Smooth muscle cell (in vitro differentiated cells): ENCODE measurements at regions not wholly inside any gene's neighbourhood (a gene's known extent, or its start where the extent isn't known, plus 50 kb on each side); places are given as distances from the start of the nearest gene placed in this dataset.
A peak's percentile ranks its signal among the peaks of the same experiment; 100 is the strongest.
"Not testable (repeated sequence)": the region's sequence is repeated elsewhere in the genome, so short reads cannot be mapped to it uniquely, and the experiment has no call there.

ENCODE experiments used
- DNase-seq: peaks from one replicate; lab custom pipeline; 2025; ENCODE audit not compliant: unreplicated experiment; lab: John Stamatoyannopoulos, UW
- H2AFZ ChIP-seq: fragments of 200-600 bp; sonication (generic); 2 replicates; pipeline ENCODE4 v1.6.0; 2016; ENCODE audit warnings: antibody characterized with exemption, low read depth, mild to moderate bottlenecking
- H3F3A ChIP-seq: fragments of 200-600 bp; sonication (generic); 2 replicates; pipeline ENCODE4 v1.6.0; 2017; ENCODE audit warnings: antibody characterized with exemption, low read depth
- H3K27ac ChIP-seq: fragments of 200-600 bp; sonication (generic); 2 replicates; pipeline ENCODE4 v1.5.1; 2016; ENCODE audit warnings: low read depth, mild to moderate bottlenecking
- H3K27me3 ChIP-seq: fragments of 200-600 bp; sonication (generic); 2 replicates; pipeline ENCODE4 v1.6.1; 2016; ENCODE audit warnings: low read depth, mild to moderate bottlenecking
- H3K36me3 ChIP-seq: fragments of 200-600 bp; sonication (generic); 2 replicates; pipeline ENCODE4 v1.5.1; 2016; ENCODE audit warnings: low read depth
- H3K4me1 ChIP-seq: fragments of 200-600 bp; sonication (generic); 2 replicates; pipeline ENCODE4 v1.5.1; 2016; ENCODE audit warnings: low read depth
- H3K4me2 ChIP-seq: fragments of 200-600 bp; sonication (generic); 2 replicates; pipeline ENCODE4 v1.6.0; 2016; ENCODE audit warnings: mild to moderate bottlenecking
- H3K4me3 ChIP-seq: fragments of 200-600 bp; sonication (generic); 2 replicates; pipeline ENCODE4 v1.5.1; 2016; ENCODE audit warnings: mild to moderate bottlenecking
- H3K79me2 ChIP-seq: fragments of 200-600 bp; sonication (generic); 2 replicates; pipeline ENCODE4 v1.6.0; 2016; ENCODE audit warnings: low read depth, mild to moderate bottlenecking
- H3K9ac ChIP-seq: fragments of 200-600 bp; sonication (generic); 2 replicates; pipeline ENCODE4 v1.6.0; 2016; ENCODE audit warnings: low read depth
- H3K9me3 ChIP-seq: fragments of 200-600 bp; sonication (generic); replicated peaks from 2 replicates; pipeline ENCODE4 v1.5.1; 2016; ENCODE audit warnings: low read depth
- H4K20me1 ChIP-seq: fragments of 200-600 bp; sonication (generic); 2 replicates; pipeline ENCODE4 v1.6.0; 2016; ENCODE audit warnings: low read depth
- WGBS: methylation state at CpG from one replicate; pipeline ENCODE4 v1.1.7; 2016; ENCODE audit warnings: low lambda C conversion rate; 5-methylcytosine and 5-hydroxymethylcytosine counted together
- TF ChIP-seq, protein P1 (sequence below): fragments of 200-600 bp; sonication (generic); IDR thresholded peaks from 2 replicates; pipeline ENCODE4 v1.5.1; 2017; ENCODE audit warnings: borderline replicate concordance, mild to moderate bottlenecking, antibody characterized with exemption; ENCODE audit not compliant: insufficient read depth, poor library complexity, severe bottlenecking

DNA sequence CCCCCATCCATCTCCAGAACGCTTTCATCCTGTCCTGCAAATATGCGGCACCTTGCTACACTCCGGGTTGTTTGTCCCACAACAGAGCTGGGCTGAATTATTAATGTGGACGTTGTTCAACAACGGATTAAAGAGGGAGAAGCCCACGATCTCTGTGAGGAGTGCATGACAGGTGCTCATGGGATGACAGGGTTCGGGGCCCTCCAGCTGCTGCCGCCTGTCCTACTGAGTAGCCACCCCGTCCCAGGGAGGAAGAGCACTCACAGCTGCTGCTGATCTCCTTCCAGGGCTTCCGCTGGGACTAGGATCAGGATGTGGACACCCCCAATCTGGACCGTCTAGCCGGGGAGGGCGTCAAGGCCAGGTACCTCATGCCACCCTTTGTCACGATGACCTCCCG, 121.0 kb upstream of the ROPN1B start:
- H3K9me3 ChIP-seq, H3K4me3 ChIP-seq, H3K4me2 ChIP-seq, H3K79me2 ChIP-seq, H2AFZ ChIP-seq, DNase-seq, H4K20me1 ChIP-seq, H3K27ac ChIP-seq, H3K36me3 ChIP-seq, H3K9ac ChIP-seq, H3F3A ChIP-seq, H3K4me1 ChIP-seq, H3K27me3 ChIP-seq: not testable (repeated sequence)
- 98% methylated on average over 15 of the region's 15 CpGs for WGBS

DNA sequence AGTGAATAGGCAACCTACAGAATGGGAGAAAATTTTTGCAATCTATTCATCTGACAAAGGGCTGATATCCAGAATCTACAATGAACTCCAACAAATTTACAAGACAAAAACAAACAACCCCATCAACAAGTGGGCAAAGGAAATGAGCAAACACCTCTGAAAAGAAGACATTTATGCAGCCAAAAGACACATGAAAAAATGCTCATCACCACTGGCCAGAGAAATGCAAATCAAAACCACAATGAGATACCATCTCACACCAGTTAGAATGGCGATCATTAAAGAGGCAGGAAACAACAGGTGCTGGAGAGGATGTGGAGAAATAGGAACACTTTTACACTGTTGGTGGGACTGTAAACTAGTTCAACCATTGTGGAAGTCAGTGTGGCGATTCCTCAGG, 114.0 kb upstream of the ROPN1B start:
- not testable (repeated sequence) for H3F3A ChIP-seq, H3K4me3 ChIP-seq, H4K20me1 ChIP-seq, H3K27ac ChIP-seq, H3K9me3 ChIP-seq, H3K4me2 ChIP-seq, H3K36me3 ChIP-seq, H3K9ac ChIP-seq, H3K79me2 ChIP-seq, H2AFZ ChIP-seq, H3K4me1 ChIP-seq, DNase-seq, H3K27me3 ChIP-seq
- 76% methylated on average over 2 of the region's 2 CpGs for WGBS

DNA sequence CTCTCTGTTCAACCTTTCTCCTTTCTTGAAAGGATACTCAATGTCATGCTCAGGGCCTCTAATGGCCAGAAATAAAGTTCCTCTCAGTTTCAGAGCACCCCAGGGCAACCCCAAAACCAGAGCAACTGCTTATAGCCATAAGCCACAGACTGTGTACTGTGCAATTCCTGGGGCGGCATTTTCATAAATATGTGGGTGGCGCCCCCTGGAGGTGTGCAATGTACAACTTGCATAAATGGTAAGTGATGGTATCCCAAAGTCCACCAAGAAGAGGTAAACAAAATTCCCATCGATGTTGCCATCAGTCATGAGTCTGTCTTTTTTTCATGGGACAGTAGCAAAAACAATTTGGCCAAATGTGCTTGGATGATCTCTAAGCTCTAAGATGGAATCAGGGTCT, 108.4 kb upstream of the ROPN1B start:
- not testable (repeated sequence) for DNase-seq, H3K36me3 ChIP-seq, H3K9me3 ChIP-seq, H3K9ac ChIP-seq, H3K79me2 ChIP-seq, H3K4me3 ChIP-seq, H3K27me3 ChIP-seq, H3K4me1 ChIP-seq, H3F3A ChIP-seq, H4K20me1 ChIP-seq, H2AFZ ChIP-seq, H3K27ac ChIP-seq, H3K4me2 ChIP-seq
- TF ChIP-seq, protein P1, sequence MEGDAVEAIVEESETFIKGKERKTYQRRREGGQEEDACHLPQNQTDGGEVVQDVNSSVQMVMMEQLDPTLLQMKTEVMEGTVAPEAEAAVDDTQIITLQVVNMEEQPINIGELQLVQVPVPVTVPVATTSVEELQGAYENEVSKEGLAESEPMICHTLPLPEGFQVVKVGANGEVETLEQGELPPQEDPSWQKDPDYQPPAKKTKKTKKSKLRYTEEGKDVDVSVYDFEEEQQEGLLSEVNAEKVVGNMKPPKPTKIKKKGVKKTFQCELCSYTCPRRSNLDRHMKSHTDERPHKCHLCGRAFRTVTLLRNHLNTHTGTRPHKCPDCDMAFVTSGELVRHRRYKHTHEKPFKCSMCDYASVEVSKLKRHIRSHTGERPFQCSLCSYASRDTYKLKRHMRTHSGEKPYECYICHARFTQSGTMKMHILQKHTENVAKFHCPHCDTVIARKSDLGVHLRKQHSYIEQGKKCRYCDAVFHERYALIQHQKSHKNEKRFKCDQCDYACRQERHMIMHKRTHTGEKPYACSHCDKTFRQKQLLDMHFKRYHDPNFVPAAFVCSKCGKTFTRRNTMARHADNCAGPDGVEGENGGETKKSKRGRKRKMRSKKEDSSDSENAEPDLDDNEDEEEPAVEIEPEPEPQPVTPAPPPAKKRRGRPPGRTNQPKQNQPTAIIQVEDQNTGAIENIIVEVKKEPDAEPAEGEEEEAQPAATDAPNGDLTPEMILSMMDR, result peak; percentile 17
- WGBS, result 88% methylated on average over 3 of the region's 3 CpGs

DNA sequence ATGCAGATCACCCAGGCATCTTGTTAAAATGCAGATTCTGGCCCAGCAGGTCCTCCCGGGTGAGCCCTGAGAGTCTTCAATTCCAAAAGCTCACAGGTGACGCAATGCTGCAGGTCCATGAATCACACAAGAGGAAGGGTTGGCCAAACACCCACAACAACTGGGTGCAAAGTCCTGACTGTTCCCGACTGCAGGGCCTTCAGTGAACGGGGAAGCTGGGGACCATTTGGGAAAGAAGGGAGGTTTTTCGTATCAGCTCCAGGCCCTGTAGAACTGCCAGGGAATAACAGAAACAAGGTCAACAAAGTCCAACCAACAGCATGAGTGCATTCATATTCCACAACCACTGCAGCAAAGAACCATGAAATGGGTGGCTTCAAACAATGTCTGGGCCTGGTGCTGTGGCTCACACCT, 106.1 kb upstream of the ROPN1B start:
- not testable (repeated sequence) for H3K9me3 ChIP-seq, H3K4me1 ChIP-seq, H4K20me1 ChIP-seq, DNase-seq, H3K36me3 ChIP-seq, H3K4me2 ChIP-seq, H3K9ac ChIP-seq, H3F3A ChIP-seq, H3K4me3 ChIP-seq, H3K27ac ChIP-seq, H3K27me3 ChIP-seq, H3K79me2 ChIP-seq, H2AFZ ChIP-seq
- WGBS, result 68% methylated on average over 5 of the region's 5 CpGs

DNA sequence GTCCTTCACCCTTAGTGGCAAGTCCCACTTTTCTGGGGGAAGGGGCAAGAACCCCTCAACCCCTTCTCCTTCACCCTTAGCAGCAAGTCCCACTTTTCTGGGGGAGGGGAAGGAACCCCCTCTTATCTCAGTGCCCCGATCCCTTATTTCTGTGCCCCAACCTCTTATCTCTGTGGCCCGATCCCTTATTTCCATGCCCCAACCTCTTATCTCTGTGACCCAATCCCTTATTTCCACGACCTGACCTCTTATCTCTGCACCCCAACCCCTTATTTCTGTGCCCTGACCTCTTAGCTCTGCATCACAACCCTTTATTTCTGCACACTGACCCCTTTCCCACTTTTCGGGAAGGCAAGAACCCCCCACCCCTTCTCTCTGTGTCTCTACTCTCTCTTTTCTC, 104.4 kb upstream of the ROPN1B start:
- H3K9me3 ChIP-seq, H3K36me3 ChIP-seq, H4K20me1 ChIP-seq, H3K79me2 ChIP-seq, H3K4me2 ChIP-seq, H3K9ac ChIP-seq, DNase-seq, H3K27ac ChIP-seq, H2AFZ ChIP-seq, H3K4me3 ChIP-seq, H3F3A ChIP-seq, H3K27me3 ChIP-seq, H3K4me1 ChIP-seq: not testable (repeated sequence)
- WGBS, result 98% methylated on average over 4 of the region's 4 CpGs

DNA sequence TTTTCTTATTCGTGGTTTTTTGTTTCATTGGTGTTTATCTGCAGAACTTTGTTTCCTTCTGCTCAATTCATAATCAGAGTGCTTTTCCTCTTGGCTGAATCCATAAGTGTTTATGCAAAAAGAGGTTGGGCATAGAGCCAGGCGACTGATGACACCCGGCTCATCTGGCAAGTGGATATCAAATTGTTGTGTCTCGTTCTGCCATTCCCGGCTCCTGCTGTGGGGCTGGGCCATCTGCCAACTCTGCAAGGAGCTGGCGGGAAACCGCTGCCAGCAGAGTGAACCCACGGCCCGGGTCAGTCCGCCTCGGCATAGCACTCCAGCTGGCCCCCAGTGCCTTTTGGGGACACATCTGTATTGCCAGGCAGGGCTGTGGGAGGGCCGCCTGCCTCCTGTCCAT, 83.0 kb upstream of the ROPN1B start:
- DNase-seq, H3K27ac ChIP-seq, H3K79me2 ChIP-seq, H4K20me1 ChIP-seq, H3K9me3 ChIP-seq, H3K9ac ChIP-seq, H3K4me2 ChIP-seq, H3K36me3 ChIP-seq, H2AFZ ChIP-seq, H3F3A ChIP-seq, H3K4me1 ChIP-seq, H3K4me3 ChIP-seq, H3K27me3 ChIP-seq: not testable (repeated sequence)
- 94% methylated on average over 12 of the region's 12 CpGs for WGBS

DNA sequence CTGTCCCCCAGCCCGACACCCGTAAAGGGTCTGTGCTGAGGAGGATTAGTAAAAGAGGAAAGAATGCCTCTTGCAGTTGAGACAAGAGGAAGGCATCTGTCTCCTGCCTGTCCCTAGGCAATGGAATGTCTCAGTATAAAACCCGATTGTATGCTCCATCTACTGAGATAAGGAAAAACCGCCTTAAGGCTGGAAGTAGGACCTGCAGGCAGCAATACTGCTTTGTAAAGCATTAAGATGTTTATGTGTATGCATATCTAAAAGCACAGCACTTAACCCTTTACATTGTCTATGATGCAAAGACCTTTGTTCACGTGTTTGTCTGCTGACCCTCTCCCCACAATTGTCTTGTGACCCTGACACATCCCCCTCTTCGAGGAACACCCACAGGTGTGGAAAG, 69.8 kb upstream of the ROPN1B start:
- not testable (repeated sequence) for H3K27ac ChIP-seq, H3K79me2 ChIP-seq, H4K20me1 ChIP-seq, H3K27me3 ChIP-seq, H3K9me3 ChIP-seq, H3K36me3 ChIP-seq, H2AFZ ChIP-seq, H3K4me3 ChIP-seq, H3K4me2 ChIP-seq, DNase-seq, H3K9ac ChIP-seq, H3F3A ChIP-seq, H3K4me1 ChIP-seq
- WGBS, result 54% methylated on average over 6 of the region's 6 CpGs

DNA sequence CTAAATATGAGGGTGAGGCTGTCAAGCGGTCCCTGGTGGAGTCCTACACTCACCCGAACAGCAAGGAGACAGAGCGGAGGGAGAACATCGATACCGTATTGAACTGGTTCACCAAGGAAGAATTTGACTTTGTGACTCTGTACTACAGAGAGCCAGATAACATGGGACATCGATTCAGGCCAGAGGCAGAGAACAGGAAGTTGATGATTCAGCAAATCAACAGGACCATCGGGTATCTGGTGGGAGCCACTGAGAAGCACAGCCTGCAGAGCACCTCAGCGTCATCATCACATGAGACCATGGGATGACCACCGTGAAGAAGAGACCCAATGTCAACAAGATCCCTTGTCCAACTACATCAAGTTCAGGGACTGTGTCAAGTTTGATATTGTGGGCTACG, 67.5 kb upstream of the ROPN1B start:
- not testable (repeated sequence) for H3K9ac ChIP-seq, H4K20me1 ChIP-seq, H3K27ac ChIP-seq, H3K4me2 ChIP-seq, H3F3A ChIP-seq, H2AFZ ChIP-seq, H3K9me3 ChIP-seq, DNase-seq, H3K4me3 ChIP-seq, H3K27me3 ChIP-seq, H3K36me3 ChIP-seq, H3K79me2 ChIP-seq, H3K4me1 ChIP-seq
- WGBS, result 90% methylated on average over 10 of the region's 10 CpGs
